IMR-90 (cell line): ENCODE measurements at regions not wholly inside any gene's neighbourhood (a gene's known extent, or its start where the extent isn't known, plus 50 kb on each side); places are given as distances from the start of the nearest gene placed in this dataset.
A peak's percentile ranks its signal among the peaks of the same experiment; 100 is the strongest.

ENCODE experiments used
- ATAC-seq: fragments of 200-7000 bp; cut with Tn5 transposase; 2 replicates; pipeline ENCODE4 v1.9.1; 2020; ENCODE audit warnings: low read depth, mild to moderate bottlenecking, moderate library complexity
- BruUV-seq: library from RNA; stranded (reverse); fragments of 400-500 nt; replicated peaks from 2 replicates; lab custom pipeline; 2021; lab: Mats Ljungman, UMichigan
- CTCF ChIA-PET: fragments of 300-600 bp; formaldehyde crosslinking; extraction: SDS; loops from one replicate; lab custom pipeline; 2021; ENCODE audit warnings: antibody characterized with exemption; lab: Yijun Ruan, JAX
- POLR2A ChIA-PET: fragments of 300-600 bp; sonication (Branson Sonifier 250); formaldehyde crosslinking; loops from one replicate; lab custom pipeline; 2022; ENCODE audit warnings: antibody characterized with exemption; ENCODE audit not compliant: unreplicated experiment; lab: Charles Lee
- DNase-seq: peaks from one replicate; pipeline ENCODE4 v3.0.0; 2013
- H2AFZ ChIP-seq: replicated peaks from 2 replicates; pipeline ENCODE3; 2013; ENCODE audit warnings: low read length, mild to moderate bottlenecking; ENCODE audit not compliant: poor library complexity
- H2AK5ac ChIP-seq: 2 replicates; pipeline ENCODE4 v1.6.1; 2013; ENCODE audit warnings: low read depth, low read length, inconsistent platforms
- H2AK9ac ChIP-seq: replicated peaks from 2 replicates; pipeline ENCODE3; 2013; ENCODE audit warnings: mild to moderate bottlenecking, low read depth, low read length, moderate library complexity; ENCODE audit not compliant: poor library complexity
- H2BK120ac ChIP-seq: 2 replicates; pipeline ENCODE4 v1.6.1; 2013; ENCODE audit warnings: low read depth, low read length, inconsistent platforms
- H2BK15ac ChIP-seq: 3 replicates; pipeline ENCODE4 v1.6.1; 2013; ENCODE audit warnings: low read depth, low read length, inconsistent platforms
- H2BK20ac ChIP-seq: 2 replicates; pipeline ENCODE4 v1.6.1; 2013; ENCODE audit warnings: low read depth, mild to moderate bottlenecking, inconsistent platforms, low read length, moderate library complexity
- H2BK5ac ChIP-seq: 2 replicates; pipeline ENCODE4 v1.6.1; 2013; ENCODE audit warnings: mild to moderate bottlenecking, low read depth, low read length, inconsistent platforms; ENCODE audit not compliant: poor library complexity, severe bottlenecking
- H3K14ac ChIP-seq: replicated peaks from 2 replicates; pipeline ENCODE4 v1.6.1; 2013; ENCODE audit warnings: low read depth, low read length, inconsistent platforms
- H3K18ac ChIP-seq: 2 replicates; pipeline ENCODE4 v1.6.1; 2013; ENCODE audit warnings: low read depth, low read length, control low read depth
- H3K23ac ChIP-seq: 2 replicates; pipeline ENCODE4 v1.6.1; 2013; ENCODE audit warnings: low read depth, low read length, inconsistent platforms
- H3K27ac ChIP-seq: 2 replicates; pipeline ENCODE4 v1.5.1; 2013; ENCODE audit warnings: mild to moderate bottlenecking, control low read depth, low read length; ENCODE audit not compliant: insufficient read depth
- H3K27me3 ChIP-seq: 2 replicates; pipeline ENCODE4 v1.6.1; 2013; ENCODE audit warnings: low read length; ENCODE audit not compliant: control insufficient read depth, insufficient read depth
- H3K36me3 ChIP-seq: 2 replicates; pipeline ENCODE4 v1.6.1; 2013; ENCODE audit warnings: low read length, mixed read lengths; ENCODE audit not compliant: control insufficient read depth, insufficient read depth
- H3K4ac ChIP-seq: 2 replicates; pipeline ENCODE4 v1.6.1; 2013; ENCODE audit warnings: low read depth, low read length, inconsistent platforms
- H3K4me1 ChIP-seq: 2 replicates; pipeline ENCODE4 v1.6.1; 2013; ENCODE audit warnings: low read length, mixed read lengths; ENCODE audit not compliant: control insufficient read depth, insufficient read depth
- H3K4me2 ChIP-seq: 2 replicates; pipeline ENCODE4 v1.6.1; 2013; ENCODE audit warnings: low read depth, mild to moderate bottlenecking, control low read depth, low read length, moderate library complexity
- H3K4me3 ChIP-seq: 2 replicates; pipeline ENCODE4 v1.5.1; 2013; ENCODE audit warnings: low read depth, mild to moderate bottlenecking, control low read depth, low read length, moderate library complexity; ENCODE audit not compliant: insufficient read depth
- H3K56ac ChIP-seq: 2 replicates; pipeline ENCODE4 v1.6.1; 2013; ENCODE audit warnings: low read length, inconsistent platforms; ENCODE audit not compliant: insufficient read depth; ENCODE audit errors: extremely low read depth
- H3K79me1 ChIP-seq, 2 experiments: 2 replicates each; pipeline ENCODE4 v1.6.1; 2013; ENCODE audit warnings: low read length in 2 of 2, inconsistent platforms in 1 of 2, low read depth in 1 of 2
- H3K9ac ChIP-seq: 2 replicates; pipeline ENCODE4 v1.6.1; 2013; ENCODE audit warnings: low read depth, low read length, control low read depth
- H3K9me1 ChIP-seq: 2 replicates; pipeline ENCODE4 v1.6.1; 2013; ENCODE audit warnings: low read length, inconsistent platforms; ENCODE audit not compliant: insufficient read depth
- H3K9me3 ChIP-seq: 2 replicates; pipeline ENCODE4 v1.6.1; 2013; ENCODE audit warnings: low read length; ENCODE audit not compliant: control insufficient read depth, insufficient read depth
- H4K20me1 ChIP-seq: 2 replicates; pipeline ENCODE4 v1.6.1; 2013; ENCODE audit warnings: low read length, inconsistent platforms; ENCODE audit not compliant: insufficient read depth
- H4K5ac ChIP-seq: 2 replicates; pipeline ENCODE4 v1.6.1; 2013; ENCODE audit warnings: mild to moderate bottlenecking, low read depth, low read length, control low read depth
- H4K8ac ChIP-seq, 2 experiments: 2 replicates each; pipeline ENCODE4 v1.6.1; 2013; ENCODE audit warnings: low read depth in 2 of 2, low read length in 2 of 2, control low read depth in 1 of 2, inconsistent platforms in 1 of 2
- H4K91ac ChIP-seq: 2 replicates; pipeline ENCODE4 v1.6.1; 2013; ENCODE audit warnings: low read depth, low read length, inconsistent platforms; ENCODE audit not compliant: insufficient read depth
- CEBPB ChIP-seq: IDR thresholded peaks from 2 replicates; pipeline ENCODE4 v1.6.1; 2012; ENCODE audit warnings: low read depth, low read length, improper control_type of control experiment
- CHD1 ChIP-seq: IDR thresholded peaks from 2 replicates; pipeline ENCODE4 v1.6.1; 2012; ENCODE audit warnings: low read depth, low read length, improper control_type of control experiment
- ELK1 ChIP-seq: fragments of 150-350 bp; IDR thresholded peaks from 2 replicates; pipeline ENCODE4 v1.6.1; 2016; ENCODE audit warnings: low read depth, mild to moderate bottlenecking, low read length, moderate library complexity, borderline replicate concordance
- FOS ChIP-seq: fragments of 150-350 bp; IDR thresholded peaks from 2 replicates; pipeline ENCODE4 v1.6.1; 2016; ENCODE audit warnings: low read depth, low read length
- MAFK ChIP-seq: IDR thresholded peaks from 2 replicates; pipeline ENCODE4 v1.6.1; 2012; ENCODE audit warnings: low read depth, low read length, improper control_type of control experiment
- MAZ ChIP-seq: IDR thresholded peaks from 2 replicates; pipeline ENCODE4 v1.6.1; 2012; ENCODE audit warnings: low read depth, mild to moderate bottlenecking, low read length, improper control_type of control experiment, moderate library complexity, borderline replicate concordance
- MXI1 ChIP-seq: IDR thresholded peaks from 2 replicates; pipeline ENCODE4 v1.6.1; 2012; ENCODE audit warnings: low read depth, mild to moderate bottlenecking, low read length, moderate library complexity, borderline replicate concordance
- NFE2L2 ChIP-seq: fragments of 150-350 bp; IDR thresholded peaks from 2 replicates; pipeline ENCODE4 v1.6.1; 2016; ENCODE audit warnings: low read depth, mild to moderate bottlenecking, low read length
- POLR2A ChIP-seq: IDR thresholded peaks from 2 replicates; pipeline ENCODE4 v1.6.1; 2012; ENCODE audit warnings: mild to moderate bottlenecking, low read depth, low read length
- RAD21 ChIP-seq: IDR thresholded peaks from 2 replicates; pipeline ENCODE4 v1.6.1; 2012; ENCODE audit warnings: low read length, improper control_type of control experiment
- RCOR1 ChIP-seq: IDR thresholded peaks from 2 replicates; pipeline ENCODE4 v1.6.1; 2012; ENCODE audit warnings: mild to moderate bottlenecking, low read length, improper control_type of control experiment; ENCODE audit not compliant: insufficient replicate concordance
- RFX5 ChIP-seq: IDR thresholded peaks from 2 replicates; pipeline ENCODE4 v1.8.0; 2012; ENCODE audit warnings: low read depth, mild to moderate bottlenecking, low read length, moderate library complexity
- SMC3 ChIP-seq: fragments of 150-350 bp; IDR thresholded peaks from 2 replicates; pipeline ENCODE4 v1.6.1; 2016; ENCODE audit warnings: low read depth, mild to moderate bottlenecking, antibody characterized with exemption, low read length, moderate library complexity
- WGBS, 2 experiments: methylation state at CpG; one replicate each; pipeline versions ENCODE4 v1.1.5 to v1.1.7; 2013; ENCODE audit warnings: missing lambda C conversion rate in 2 of 2; ENCODE audit not compliant: insufficient read length in 1 of 2; ENCODE audit errors: extremely low coverage in 2 of 2; 5-methylcytosine and 5-hydroxymethylcytosine counted together
- dilution Hi-C: fragments of 300-500 bp; cut with HindIII; formaldehyde crosslinking; loops from one replicate; pipeline ENCODE4 v1.14.3; 2018; ENCODE audit warnings: low sequenced_read_pairs; ENCODE audit not compliant: unreplicated experiment
- in situ Hi-C: fragments of 300-500 bp; cut with MboI; formaldehyde crosslinking; loops from 3 replicates; pipeline ENCODE4 v1.14.3; 2019; ENCODE audit warnings: low sequenced_read_pairs, inconsistent platforms, mixed read lengths
- intact Hi-C: fragments of 100-400 bp; cut with micrococcal nuclease; formaldehyde crosslinking; loops from 2 replicates; pipeline ENCODE4 v1.10.0; 2022

DNA sequence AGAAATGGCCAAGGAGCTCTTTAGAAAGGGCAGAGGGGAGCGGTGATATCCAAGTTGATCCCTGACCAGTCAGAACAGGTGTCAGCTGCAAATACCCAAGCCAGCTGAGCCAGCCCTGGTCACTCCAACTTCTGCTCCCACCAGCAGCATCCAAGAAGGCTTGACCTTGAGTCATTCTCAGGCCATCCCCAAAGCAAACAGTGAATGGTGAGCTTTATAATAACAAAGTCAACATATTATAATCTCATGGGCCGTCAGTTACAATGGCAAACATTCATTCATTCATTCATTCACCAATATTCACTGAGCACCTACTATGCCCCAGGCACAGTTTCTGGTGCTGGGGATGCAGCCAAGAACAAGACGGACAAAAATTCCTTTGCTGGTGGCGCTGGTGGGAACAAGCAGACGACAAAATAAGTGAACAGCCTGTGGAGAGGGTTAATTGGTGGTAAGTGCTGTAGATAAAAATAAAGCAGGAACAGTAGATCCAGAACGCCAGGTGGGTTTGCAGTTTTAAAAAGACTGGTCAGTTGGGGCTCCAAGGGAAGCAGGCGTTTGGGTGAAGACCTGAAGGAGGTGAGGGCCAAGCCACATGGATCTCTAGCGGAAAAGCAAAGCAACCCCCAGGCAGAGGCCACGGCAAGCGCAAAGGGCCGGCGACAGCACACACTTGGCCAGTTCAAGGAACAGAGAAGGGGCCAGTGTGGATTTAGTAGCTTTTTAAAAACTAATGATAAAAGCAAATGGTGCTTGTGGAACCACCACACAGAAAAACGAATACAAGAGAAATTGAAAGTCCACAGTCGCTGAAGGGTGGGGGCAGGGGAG is 131.8 kb upstream of the PTPN1 start:
- H3K56ac ChIP-seq: no peak overlapping the region
- H3K4me3 ChIP-seq: no peak overlapping the region
- in situ Hi-C loops: no loop called here
- WGBS, 2 experiments: 67% methylated on average over 5 of the region's 14 CpGs; no CpG with 5 or more reads in 1 of the 2 experiments
- H3K27me3 ChIP-seq: no peaks in the 10 kb centered on the region
- no peaks in the 10 kb centered on the region for H3K9me1 ChIP-seq
- dilution Hi-C loops: no loop called here
- H2BK5ac ChIP-seq: no peak overlapping the region
- no peak overlapping the region; the same call in 1 of the 2 replicates for H3K23ac ChIP-seq
- H3K4me1 ChIP-seq: peaks cover 19% of the 10 kb centered on the region
- H4K20me1 ChIP-seq: no peaks in the 10 kb centered on the region
- peak overlapping the region; percentile 64 for H3K4me2 ChIP-seq
- ATAC-seq (peak; percentile 28), DNase-seq (peak; percentile 59)
- peak overlapping the region; percentile 75 for H2BK120ac ChIP-seq
- peak overlapping the region; percentile 88 for H2BK20ac ChIP-seq
- no peaks in the 10 kb centered on the region for H3K36me3 ChIP-seq
- H2BK15ac ChIP-seq: peak overlapping the region; percentile 18; the same call in 1 of the 3 replicates
- peak overlapping the region; percentile 90 for H3K4ac ChIP-seq
- peak overlapping the region; percentile 82 for H3K27ac ChIP-seq
- H3K9me3 ChIP-seq: no peaks in the 10 kb centered on the region
- H2AK9ac ChIP-seq: no peak overlapping the region
- H4K91ac ChIP-seq: peak overlapping the region; percentile 35
- peaks cover 0 to 8% of the 10 kb centered on the region in 2 experiments; a peak in 1 of 4 replicates for H3K79me1 ChIP-seq
- H3K9ac ChIP-seq: peak overlapping the region; percentile 52
- peak overlapping the region; percentile 64 for H2AFZ ChIP-seq
- peak overlapping the region; percentile 81 for H3K18ac ChIP-seq
- intact Hi-C loops: no loop called here
- H4K8ac ChIP-seq: peak overlapping the region; percentile 54 to 56; a peak in 2 of 4 replicates
- ChIA-PET CTCF (interaction anchor here (0.7 kb wide), 1 partner anchor 23 kb away, joined by 4 read pairs; no protein-coding TSS in a partner anchor), POLR2A (interaction anchor here (0.6 to 1.1 kb wide), 2 partner anchors 9 to 187 kb away, joined by 3 to 4 read pairs; no protein-coding TSS in a partner anchor)
- no peak for TF ChIP-seq NFE2L2
- TF ChIP-seq SMC3: no peak
- TF ChIP-seq CHD1: no peak
- no peak for TF ChIP-seq RAD21
- no peak for TF ChIP-seq RCOR1
- TF ChIP-seq MAFK: no peak
- TF ChIP-seq CEBPB: no peak
- TF ChIP-seq RFX5: no peak
- no peak for TF ChIP-seq ELK1
- no peak; the same call in 1 of the 2 replicates for TF ChIP-seq POLR2A
- no peak for TF ChIP-seq MAZ
- no peak for TF ChIP-seq FOS
- TF ChIP-seq MXI1: no peak
- H2AK5ac ChIP-seq: peak overlapping the region; percentile 82
- BruUV-seq: no TSS peak
- peak overlapping the region; percentile 56 for H3K14ac ChIP-seq
- peak overlapping the region; percentile 39 for H4K5ac ChIP-seq
